Upper lobe of left lung (tissue), 4 donors: ENCODE measurements at regions not wholly inside any gene's neighbourhood (a gene's known extent, or its start where the extent isn't known, plus 50 kb on each side); places are given as distances from the start of the nearest gene placed in this dataset.

Source experiments
- CTCF ChIP-seq, 6 experiments: fragments of 450-650 bp in 4 of 6; fragments of 200-600 bp in 2 of 6; sonication (generic) in 2 of 6; IDR thresholded peaks; one replicate each; pipeline ENCODE4 v1.5.1; 2016 to 2019; ENCODE audit warnings: antibody characterized with exemption in 6 of 6
- EP300 ChIP-seq, 4 donors: sonication (generic); formaldehyde crosslinking; IDR thresholded peaks; one replicate each; pipeline ENCODE4 v1.5.1; 2017; ENCODE audit warnings: antibody characterized with exemption in 4 of 4, control low read depth in 2 of 4
- POLR2A ChIP-seq, 4 donors: fragments of 450-650 bp; IDR thresholded peaks; one replicate each; pipeline ENCODE4 v1.5.1; 2016 to 2017; ENCODE audit warnings: antibody characterized with exemption in 4 of 4, mild to moderate bottlenecking in 2 of 4
- POLR2AphosphoS5 ChIP-seq, 2 donors: sonication (generic); formaldehyde crosslinking; IDR thresholded peaks; one replicate each; pipeline ENCODE4 v1.5.1; 2017; ENCODE audit warnings: antibody characterized with exemption in 2 of 2

GRCh38 chrX:40471965-40472648, 108.7 kb upstream of the ATP6AP2 start:
- TF ChIP-seq CTCF (IDR thresholded peaks at IDR 0.05) (peak in 1 of 6 experiments; percentile 9), POLR2A (IDR thresholded peaks at IDR 0.05) (no peak), EP300 (IDR thresholded peaks at IDR 0.05) (no peak), POLR2AphosphoS5 (IDR thresholded peaks at IDR 0.05) (no peak)
